Ovary (tissue), 7 donors: ENCODE measurements at regions not wholly inside any gene's neighbourhood (a gene's known extent, or its start where the extent isn't known, plus 50 kb on each side); places are given as distances from the start of the nearest gene placed in this dataset.

Experiments
- DNase-seq, 5 donors: peaks; one replicate each; pipeline ENCODE4 v3.0.0-alpha.2; 2019 to 2020
- H3K27ac ChIP-seq, 2 donors: fragments of 200-600 bp; one replicate each; pipeline versions ENCODE4 v1.5.1 to v1.8.0; 2019 to 2022
- H3K27me3 ChIP-seq: fragments of 200-600 bp; one replicate; pipeline ENCODE4 v1.8.0; 2022
- H3K36me3 ChIP-seq: fragments of 200-600 bp; sonication (generic); one replicate; pipeline ENCODE4 v1.5.1; 2019
- H3K4me1 ChIP-seq: one replicate; pipeline ENCODE4 v1.8.1; 2013; ENCODE audit warnings: mild to moderate bottlenecking, moderate library complexity; ENCODE audit not compliant: insufficient read depth
- H3K4me3 ChIP-seq: fragments of 200-600 bp; sonication (generic); one replicate; pipeline ENCODE4 v1.5.1; 2017
- H3K9me3 ChIP-seq, 2 donors: fragments of 200-600 bp in 1 of 2; sonication (generic) in 1 of 2; one replicate each; pipeline versions ENCODE4 v1.5.1 to v1.8.1; 2013 to 2019; ENCODE audit warnings: mild to moderate bottlenecking in 1 of 2, moderate library complexity in 1 of 2
- EP300 ChIP-seq: sonication (generic); formaldehyde crosslinking; IDR thresholded peaks from one replicate; pipeline ENCODE4 v1.6.1; 2017; ENCODE audit warnings: antibody characterized with exemption
- POLR2A ChIP-seq: fragments of 450-650 bp; IDR thresholded peaks from one replicate; pipeline ENCODE4 v1.6.1; 2017; ENCODE audit warnings: antibody characterized with exemption, mild to moderate bottlenecking, moderate library complexity
- WGBS, 3 donors: extraction: QIAGEN DNeasy Blood & Tissue Kit in 1 of 3; methylation state at CpG; one replicate each; pipeline versions ENCODE4 v1.1.5 to v1.1.7; 2013 to 2017; 5-methylcytosine and 5-hydroxymethylcytosine counted together
- intact Hi-C, 4 donors: fragments of 100-400 bp; cut with DNase I; formaldehyde crosslinking; loops; one replicate each; pipeline versions ENCODE4 v1.11.0 to v1.15.1; 2022 to 2023
- TF ChIP-seq, protein P1 (sequence below), 3 donors: fragments of 450-650 bp in 2 of 3; fragments of 200-600 bp in 1 of 3; IDR thresholded peaks; one replicate each; pipeline versions ENCODE4 v1.5.1 to v1.8.0; 2016 to 2022; ENCODE audit warnings: antibody characterized with exemption in 3 of 3, mild to moderate bottlenecking in 1 of 3
- donor health status: DM: no; HTN: no; CAD: no; lungs with moderate emphysema.
- donor health status: DM: no; HTN: no; CAD: no.
- donor health status: Bipolar disorder and iron deficiency.
- donor health status: DM: no; HTN: no; CAD: no.
- donor health status: DM: yes; HTN: yes; CAD: no.

DNA sequence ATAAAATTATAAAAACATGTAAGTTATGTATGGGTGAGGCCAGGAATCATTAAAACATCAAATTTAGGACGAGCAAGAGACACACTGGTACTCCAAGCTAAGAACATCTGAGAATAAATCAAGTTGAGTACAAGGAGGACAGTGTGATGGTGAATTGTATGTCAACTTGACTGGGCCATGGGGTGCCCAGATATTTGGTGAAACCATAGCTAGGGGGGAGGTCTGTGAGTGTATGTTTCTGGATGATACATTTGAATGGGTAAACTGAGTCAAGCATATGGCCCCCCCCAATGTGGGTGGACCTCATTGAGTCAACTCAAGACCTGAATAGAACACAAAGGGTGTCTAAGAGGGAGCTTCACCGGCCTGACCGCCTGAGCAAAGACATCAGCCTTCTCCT, 115.3 kb upstream of the BCOR start:
- intact Hi-C loops: no loop called here
- H3K9me3 ChIP-seq: no peaks in the 10 kb centered on the region
- 72 to 76% (median 73%) methylated on average over 3 of the region's 3 CpGs for WGBS, 3 donors

GRCh38 chrX:40209951-40210617, 112.3 kb upstream of the BCOR start:
- WGBS, 3 donors: 82 to 87% (median 83%) methylated on average over 4 of the region's 4 CpGs
- intact Hi-C loops: no loop called here

More for the DNA sequence above, 115.3 kb upstream of the BCOR start:
- no peak for TF ChIP-seq POLR2A
- no peak for TF ChIP-seq EP300
- TF ChIP-seq, protein P1, sequence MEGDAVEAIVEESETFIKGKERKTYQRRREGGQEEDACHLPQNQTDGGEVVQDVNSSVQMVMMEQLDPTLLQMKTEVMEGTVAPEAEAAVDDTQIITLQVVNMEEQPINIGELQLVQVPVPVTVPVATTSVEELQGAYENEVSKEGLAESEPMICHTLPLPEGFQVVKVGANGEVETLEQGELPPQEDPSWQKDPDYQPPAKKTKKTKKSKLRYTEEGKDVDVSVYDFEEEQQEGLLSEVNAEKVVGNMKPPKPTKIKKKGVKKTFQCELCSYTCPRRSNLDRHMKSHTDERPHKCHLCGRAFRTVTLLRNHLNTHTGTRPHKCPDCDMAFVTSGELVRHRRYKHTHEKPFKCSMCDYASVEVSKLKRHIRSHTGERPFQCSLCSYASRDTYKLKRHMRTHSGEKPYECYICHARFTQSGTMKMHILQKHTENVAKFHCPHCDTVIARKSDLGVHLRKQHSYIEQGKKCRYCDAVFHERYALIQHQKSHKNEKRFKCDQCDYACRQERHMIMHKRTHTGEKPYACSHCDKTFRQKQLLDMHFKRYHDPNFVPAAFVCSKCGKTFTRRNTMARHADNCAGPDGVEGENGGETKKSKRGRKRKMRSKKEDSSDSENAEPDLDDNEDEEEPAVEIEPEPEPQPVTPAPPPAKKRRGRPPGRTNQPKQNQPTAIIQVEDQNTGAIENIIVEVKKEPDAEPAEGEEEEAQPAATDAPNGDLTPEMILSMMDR (IDR thresholded peaks at IDR 0.05): no peak
- H3K4me3 ChIP-seq: no peak overlapping the region
- no peak for DNase-seq
- no peaks in the 10 kb centered on the region for H3K27me3 ChIP-seq
- H3K4me1 ChIP-seq: no peaks in the 10 kb centered on the region
- H3K27ac ChIP-seq: no peak overlapping the region
- H3K36me3 ChIP-seq: no peaks in the 10 kb centered on the region

DNA sequence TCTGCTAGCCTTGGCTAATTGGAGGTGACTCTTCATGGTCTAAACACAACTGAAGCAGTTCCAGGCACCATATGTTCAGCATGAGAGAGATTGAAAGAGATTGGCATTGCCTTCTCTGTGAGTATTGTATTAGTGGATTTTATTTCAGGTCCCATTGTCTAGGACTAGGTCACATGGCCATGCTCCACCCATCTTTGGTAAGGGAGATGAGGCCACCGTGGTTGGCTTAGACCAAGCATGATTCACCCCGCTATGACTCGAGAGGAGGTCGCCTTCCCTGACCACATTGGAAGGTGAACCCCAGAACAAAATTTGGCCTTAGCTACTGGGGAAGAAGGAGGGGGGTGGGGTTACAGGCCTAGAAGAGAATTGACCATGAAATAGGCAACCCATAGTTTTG, 109.9 kb upstream of the BCOR start:
- intact Hi-C loops: no loop called here
- 80 to 86% (median 84%) methylated on average over 4 of the region's 4 CpGs for WGBS, 3 donors
- H3K4me1 ChIP-seq: no peaks in the 10 kb centered on the region

More at GRCh38 chrX:40209951-40210617, 112.3 kb upstream of the BCOR start:
- Histone ChIP-seq H3K36me3 (no peaks in the 10 kb centered on the region), H3K4me3 (no peak overlapping the region), H3K4me1 (no peaks in the 10 kb centered on the region), H3K9me3 (no peaks in the 10 kb centered on the region), H3K27ac (no peak overlapping the region), H3K27me3 (no peaks in the 10 kb centered on the region)
- no peak for DNase-seq
- TF ChIP-seq POLR2A (no peak), EP300 (no peak)
- TF ChIP-seq, protein P1 (IDR thresholded peaks at IDR 0.05): no peak

GRCh38 chrX:40205471-40205870, 107.7 kb upstream of the BCOR start:
- H3K27me3 ChIP-seq: no peaks in the 10 kb centered on the region
- no peaks in the 10 kb centered on the region for H3K36me3 ChIP-seq
- H3K4me1 ChIP-seq: no peaks in the 10 kb centered on the region
- 48 to 56% (median 55%) methylated on average over 26 of the region's 26 CpGs for WGBS, 3 donors
- no peak for DNase-seq
- no peak overlapping the region for H3K27ac ChIP-seq
- H3K9me3 ChIP-seq: no peaks in the 10 kb centered on the region
- no peak overlapping the region for H3K4me3 ChIP-seq
- intact Hi-C loops: no loop called here
- no peak for TF ChIP-seq EP300
- TF ChIP-seq, protein P1 (IDR thresholded peaks at IDR 0.05): no peak
- TF ChIP-seq POLR2A: no peak

More for the DNA sequence above, 109.9 kb upstream of the BCOR start:
- Histone ChIP-seq H3K4me3 (no peak overlapping the region), H3K36me3 (no peaks in the 10 kb centered on the region), H3K9me3 (no peaks in the 10 kb centered on the region), H3K27me3 (no peaks in the 10 kb centered on the region), H3K27ac (no peak overlapping the region)
- no peak for TF ChIP-seq EP300
- TF ChIP-seq POLR2A: no peak
- TF ChIP-seq, protein P1 (IDR thresholded peaks at IDR 0.05): no peak
- no peak for DNase-seq
